HUDEP-2 (cell line): ENCODE measurements at regions not wholly inside any gene's neighbourhood (a gene's known extent, or its start where the extent isn't known, plus 50 kb on each side); places are given as distances from the start of the nearest gene placed in this dataset.

Experiments used
- DNase-seq, 76 experiments: peaks; one replicate each; lab custom pipeline; 2025; ENCODE audit not compliant: unreplicated experiment in 76 of 76; lab: John Stamatoyannopoulos, UW

DNA sequence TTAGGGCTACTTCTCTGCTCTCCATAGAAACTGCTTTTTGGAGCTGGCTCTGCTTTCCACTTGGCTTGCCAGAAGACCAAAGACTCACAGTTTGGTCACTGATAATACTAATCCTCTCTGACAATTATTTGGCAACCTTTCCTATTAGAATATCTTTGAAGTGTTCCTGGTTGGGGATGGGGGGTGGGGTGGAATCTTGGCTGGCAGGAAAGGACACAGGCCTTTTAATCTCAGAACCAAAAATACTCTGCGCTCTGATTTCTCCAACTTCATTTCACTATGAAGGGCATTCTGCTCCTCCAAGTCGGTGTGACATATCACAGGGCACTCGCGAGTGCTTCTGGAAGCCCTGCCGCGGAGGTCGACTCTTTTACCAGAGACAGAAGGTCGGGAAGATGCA is 1329.0 kb upstream of the WWC1 start:
- no peak for DNase-seq

GRCh38 chr5:166963596-166963995 is 1327.8 kb upstream of the WWC1 start:
- DNase-seq: no peak

DNA sequence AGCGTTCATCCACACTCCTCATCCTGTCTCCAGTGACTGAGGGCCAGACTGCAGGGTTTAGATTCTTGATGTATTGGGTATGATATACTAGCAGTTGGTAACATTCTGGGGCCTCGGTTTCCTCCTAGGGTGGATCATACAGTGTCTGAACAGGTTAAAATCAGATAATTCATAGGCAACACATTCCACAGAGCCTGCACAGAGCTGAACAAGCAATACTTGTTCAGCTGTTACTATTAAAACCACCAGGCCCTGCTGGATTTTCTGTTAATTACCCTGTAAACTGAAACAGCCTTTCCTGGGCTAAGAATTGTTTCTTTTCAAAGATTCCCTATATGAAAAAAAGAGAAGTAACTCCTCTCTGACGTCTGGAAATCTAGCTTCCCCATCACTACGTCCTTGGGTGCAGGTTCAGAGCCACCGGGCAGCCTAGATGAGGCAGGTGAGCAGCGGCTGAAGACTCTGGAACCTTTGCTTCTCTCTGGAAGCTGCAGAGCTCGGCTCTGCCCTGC is 1313.5 kb upstream of the WWC1 start:
- DNase-seq: no peak

DNA sequence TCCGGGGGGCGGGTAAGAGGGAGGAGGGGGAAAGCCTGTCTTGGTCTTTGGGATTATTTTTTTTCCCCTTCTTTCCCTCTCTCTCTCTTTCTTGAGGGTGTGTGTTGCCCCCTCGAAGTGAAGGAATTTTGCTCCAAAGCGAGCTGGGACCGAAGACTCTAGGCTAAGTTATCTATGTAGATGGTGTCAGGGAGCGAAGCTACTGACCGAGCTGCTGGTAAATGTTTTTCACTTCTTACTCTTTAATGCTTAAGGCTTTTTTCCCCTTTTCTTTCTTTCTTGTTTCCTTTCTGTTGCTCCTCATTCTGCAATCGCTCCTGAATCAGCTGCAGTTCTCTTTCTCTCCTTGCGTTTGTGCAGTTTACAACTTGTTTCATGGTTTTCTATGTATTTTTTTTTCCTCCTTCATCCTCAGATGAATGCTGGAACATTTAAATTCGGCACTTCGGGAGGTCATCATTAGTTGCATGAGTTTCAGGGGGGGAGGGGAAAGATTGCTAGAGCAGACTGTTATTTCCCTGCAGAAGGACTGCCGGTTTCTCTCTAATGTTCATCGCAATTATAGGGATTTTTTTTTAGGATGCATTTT is 1312.0 kb upstream of the WWC1 start:
- no peak for DNase-seq

DNA sequence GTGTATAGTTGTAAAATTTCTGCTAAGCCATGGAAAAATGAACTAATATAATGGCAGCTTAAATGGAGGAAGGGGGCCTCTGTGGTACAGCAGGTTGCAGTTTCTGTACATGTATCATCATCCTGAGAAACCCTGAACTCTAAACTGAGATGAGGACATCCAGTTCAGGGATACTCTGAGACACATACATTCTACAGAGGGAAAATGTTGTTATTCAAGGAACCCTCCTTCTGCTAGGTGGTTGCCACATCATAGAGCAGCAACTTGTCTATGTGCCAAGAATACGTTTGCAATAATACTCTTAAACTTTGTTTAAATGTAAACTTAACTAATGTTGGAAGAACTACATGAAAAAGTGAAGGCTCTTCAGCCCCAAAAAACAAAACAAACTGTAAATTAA is 1310.8 kb upstream of the WWC1 start:
- DNase-seq: no peak

DNA sequence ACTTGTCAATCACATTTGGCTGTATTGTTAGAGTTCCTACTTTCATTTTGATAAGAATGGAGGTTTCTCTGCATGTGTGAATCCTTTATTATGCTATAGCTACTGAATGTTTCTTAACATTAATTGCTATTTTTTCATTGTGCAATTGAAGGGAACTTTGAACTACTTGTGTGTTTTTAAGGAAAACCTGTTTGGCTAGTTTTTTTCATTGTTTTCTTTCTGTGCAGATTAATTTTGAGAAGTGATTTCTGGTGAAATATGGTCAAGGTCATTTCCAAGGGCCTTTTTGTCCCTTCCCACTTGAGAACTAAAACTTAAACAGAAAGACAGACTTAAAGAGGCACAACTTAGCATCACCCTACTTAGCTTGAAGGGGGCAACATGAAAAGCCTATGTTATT is 1309.2 kb upstream of the WWC1 start:
- DNase-seq: no peak

GRCh38 chr5:166991601-166992000 is 1299.8 kb upstream of the WWC1 start:
- no peak for DNase-seq

GRCh38 chr5:166992108-166992507 is 1299.3 kb upstream of the WWC1 start:
- no peak for DNase-seq

DNA sequence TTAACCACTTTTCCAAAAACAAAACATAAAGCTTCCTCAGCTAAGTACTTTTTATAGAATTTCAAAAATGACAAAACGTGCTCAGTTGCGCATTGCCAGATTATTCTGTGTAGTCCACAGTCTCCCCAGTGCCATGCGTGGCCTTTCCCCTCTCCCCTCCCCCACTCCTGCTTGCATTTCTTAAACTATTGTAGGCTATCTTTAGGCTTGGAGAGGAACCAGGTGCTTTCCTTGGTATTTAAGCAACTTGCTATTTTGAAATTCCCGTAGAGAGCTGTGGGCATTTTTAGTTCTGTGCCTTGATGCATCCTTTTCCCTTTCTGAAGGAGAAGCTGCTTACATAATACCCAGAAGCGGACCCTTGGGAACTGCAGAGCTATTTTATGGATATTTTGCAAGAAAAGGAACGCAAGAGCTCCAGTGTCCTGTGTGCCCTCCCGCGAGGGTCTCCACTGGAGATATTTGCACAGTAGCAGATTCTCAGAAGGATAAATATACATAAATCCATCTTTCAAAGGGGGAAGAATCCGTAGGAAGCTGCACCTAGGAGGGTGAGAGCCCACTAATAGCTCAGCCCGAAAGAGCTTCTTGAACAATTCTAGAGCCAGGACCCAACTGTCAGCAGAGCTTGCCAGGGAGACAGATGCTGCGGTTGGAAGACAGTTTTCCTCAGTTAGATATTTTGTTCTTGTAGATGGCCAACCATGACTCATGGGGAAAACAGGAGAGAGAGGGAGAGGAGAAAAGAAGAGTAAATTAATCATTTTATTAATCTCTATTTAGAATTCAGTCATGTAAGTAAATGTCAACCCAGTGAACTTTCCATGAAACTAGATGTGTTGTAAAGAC is 1298.3 kb upstream of the WWC1 start:
- DNase-seq: no peak

DNA sequence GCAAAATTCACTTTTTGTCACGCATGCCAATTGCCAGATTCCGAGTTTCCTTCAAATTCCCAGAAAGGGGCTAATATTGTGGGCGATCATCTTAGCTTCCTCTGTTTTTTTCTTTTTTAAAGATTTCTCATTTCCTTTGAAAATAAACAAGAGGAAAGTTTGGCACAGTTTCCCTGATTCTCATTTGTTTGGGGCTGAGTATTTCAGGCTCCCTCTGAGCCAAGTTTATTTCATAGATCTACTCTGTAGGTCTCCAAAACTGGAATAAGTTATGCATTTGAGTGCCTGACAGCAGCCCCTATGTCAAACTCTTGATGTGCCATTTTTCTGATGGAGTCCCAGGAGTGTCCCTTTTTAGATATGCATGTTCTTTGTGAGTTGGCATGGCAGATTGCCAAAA is 1297.2 kb upstream of the WWC1 start:
- DNase-seq: no peak

- DNase-seq: no peak
These were observed 1290.2 kb upstream of the WWC1 start for GRCh38 chr5:167001246-167001645.

DNA sequence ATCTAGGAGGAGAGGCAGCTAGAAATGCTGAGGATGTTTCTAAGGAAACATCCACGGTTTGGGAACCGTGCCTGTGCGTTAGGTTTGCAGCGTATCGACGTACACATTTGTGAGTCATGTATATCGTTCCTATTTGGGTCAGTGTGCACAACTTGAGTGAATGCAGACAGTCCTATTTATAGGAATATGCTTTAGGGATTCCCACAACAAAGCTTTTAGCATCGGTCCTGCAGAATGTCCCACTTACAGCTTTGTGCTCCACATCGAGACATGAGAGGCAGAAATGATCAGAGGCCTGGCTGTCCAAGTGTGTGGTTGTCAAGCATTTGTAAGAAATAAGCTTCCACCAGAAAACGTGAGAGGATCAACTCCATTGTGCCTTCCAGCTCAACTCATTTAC is 1282.7 kb upstream of the WWC1 start:
- DNase-seq: no peak

GRCh38 chr5:167011196-167011595 is 1280.2 kb upstream of the WWC1 start:
- DNase-seq: no peak

GRCh38 chr5:167012123-167013034 is 1279.1 kb upstream of the WWC1 start:
- no peak for DNase-seq

GRCh38 chr5:167014401-167015056 is 1276.9 kb upstream of the WWC1 start:
- DNase-seq: no peak

DNA sequence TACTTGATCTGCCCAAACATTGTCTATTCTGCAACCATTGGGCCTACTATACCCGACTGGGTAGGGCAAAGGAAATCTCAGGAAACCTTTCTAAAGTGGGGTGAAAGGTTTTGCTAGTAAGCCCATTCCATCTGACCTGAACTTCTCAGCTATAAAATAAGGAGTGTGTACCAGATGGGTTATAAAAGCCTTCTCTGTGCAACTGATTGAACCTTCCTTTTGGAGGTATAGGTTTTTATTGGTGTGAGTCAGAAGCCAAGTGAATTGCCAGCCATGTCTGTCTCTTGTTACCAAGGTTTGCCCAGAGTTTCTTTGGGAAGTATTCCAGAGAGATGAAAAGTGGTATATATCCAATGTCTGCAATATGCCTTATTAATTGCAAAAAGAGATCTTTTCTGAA is 1271.0 kb upstream of the WWC1 start:
- no peak for DNase-seq

GRCh38 chr5:167029488-167029887 is 1262.0 kb upstream of the WWC1 start:
- DNase-seq: no peak

GRCh38 chr5:167030500-167031120 is 1260.8 kb upstream of the WWC1 start:
- no peak for DNase-seq

DNA sequence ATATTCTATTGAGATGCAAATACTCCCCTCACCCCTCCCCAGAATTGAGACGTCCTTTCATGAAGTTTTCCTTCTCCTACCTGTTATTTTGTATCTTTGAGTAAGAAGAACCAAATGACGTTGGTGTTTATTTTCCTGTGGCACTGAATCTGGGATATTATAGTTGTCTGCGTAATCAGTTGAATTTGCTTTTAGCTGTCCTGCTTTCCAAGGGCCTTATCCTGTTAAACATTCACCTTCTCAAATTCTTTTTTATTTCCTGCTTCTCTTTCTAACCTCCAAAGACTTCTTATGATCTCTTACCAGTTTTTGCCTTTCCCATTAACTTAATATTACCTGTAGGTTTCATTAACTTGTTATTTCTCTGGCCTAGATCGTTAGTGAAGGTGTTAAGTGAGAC is 1254.9 kb upstream of the WWC1 start:
- DNase-seq: no peak

- peak in 7 of 76 experiments; percentile 0 to 21 (median 3) for DNase-seq
These were observed 1242.3 kb upstream of the WWC1 start for GRCh38 chr5:167049043-167049663.
